H1 (cell line): ENCODE measurements at regions not wholly inside any gene's neighbourhood (a gene's known extent, or its start where the extent isn't known, plus 50 kb on each side); places are given as distances from the start of the nearest gene placed in this dataset.

ENCODE experiments used
- CTCF ChIA-PET: fragments of 300-600 bp; sonication (Branson Sonifier 250); formaldehyde crosslinking; loops from one replicate; lab custom pipeline; 2021; ENCODE audit not compliant: partially characterized antibody; lab: Charles Lee
- POLR2A ChIA-PET: fragments of 300-600 bp; sonication (Branson Sonifier 250); formaldehyde crosslinking; loops from one replicate; lab custom pipeline; 2021; ENCODE audit warnings: inconsistent platforms; ENCODE audit not compliant: partially characterized antibody; lab: Charles Lee
- DNase-seq, 2 experiments: peaks; one replicate each; pipeline versions ENCODE4 v3.0.0 to v3.0.0-alpha.2; 2010 to 2022; ENCODE audit warnings: low spot score in 2 of 2, low read depth in 1 of 2, mixed read lengths in 1 of 2
- FAIRE-seq: peaks from 2 replicates; lab custom pipeline; 2011; peaks lifted over from hg19 to GRCh38; lab: Jason Lieb, UNC
- H2AFZ ChIP-seq: 2 replicates; pipeline ENCODE4 v1.8.1; 2012; ENCODE audit warnings: low read length, inconsistent platforms
- H2AK5ac ChIP-seq: 2 replicates; pipeline ENCODE4 v1.6.1; 2013; ENCODE audit warnings: low read depth, low read length
- H2BK120ac ChIP-seq: replicated peaks from 2 replicates; pipeline ENCODE3; 2013; ENCODE audit warnings: low read depth, low read length, inconsistent platforms
- H2BK12ac ChIP-seq: 2 replicates; pipeline ENCODE4 v1.6.1; 2013; ENCODE audit warnings: low read depth, low read length
- H2BK15ac ChIP-seq: 2 replicates; pipeline ENCODE4 v1.6.1; 2013; ENCODE audit warnings: low read length
- H2BK20ac ChIP-seq: 2 replicates; pipeline ENCODE4 v1.6.1; 2013; ENCODE audit warnings: low read length
- H2BK5ac ChIP-seq: 2 replicates; pipeline ENCODE4 v1.6.1; 2013; ENCODE audit warnings: low read depth, low read length
- H3K14ac ChIP-seq: 2 replicates; pipeline ENCODE4 v1.6.1; 2013; ENCODE audit warnings: inconsistent platforms; ENCODE audit not compliant: insufficient read length
- H3K18ac ChIP-seq: 2 replicates; pipeline ENCODE4 v1.6.1; 2013; ENCODE audit warnings: low read length; ENCODE audit errors: extremely low read depth
- H3K23ac ChIP-seq: 2 replicates; pipeline ENCODE4 v1.6.1; 2013; ENCODE audit warnings: inconsistent platforms; ENCODE audit not compliant: insufficient read length
- H3K23me2 ChIP-seq: 2 replicates; pipeline ENCODE4 v1.6.1; 2013; ENCODE audit warnings: low read depth, low read length
- H3K27ac ChIP-seq: 2 replicates; pipeline ENCODE4 v1.6.1; 2011; ENCODE audit warnings: low read depth, low read length, inconsistent platforms
- H3K27me3 ChIP-seq, 4 experiments: replicated peaks in 1 of 4; 1 replicate in 1 of 4; 2 replicates in 3 of 4; pipeline versions ENCODE4 v1.6.1 to v1.8.1; 2011 to 2013; ENCODE audit warnings: low read length in 3 of 4, mild to moderate bottlenecking in 3 of 4, inconsistent platforms in 2 of 4, mixed read lengths in 2 of 4, moderate library complexity in 1 of 4; ENCODE audit not compliant: control insufficient read depth in 3 of 4, insufficient read depth in 3 of 4; ENCODE audit errors: extremely low read depth in 1 of 4
- H3K36me3 ChIP-seq, 4 experiments: 2 replicates each; pipeline versions ENCODE4 v1.6.1 to v1.8.1; 2011 to 2013; ENCODE audit warnings: mild to moderate bottlenecking in 4 of 4, low read length in 3 of 4, moderate library complexity in 2 of 4, control low read depth in 1 of 4, inconsistent platforms in 1 of 4; ENCODE audit not compliant: insufficient read depth in 4 of 4, control insufficient read depth in 2 of 4
- H3K4ac ChIP-seq: replicated peaks from 2 replicates; pipeline ENCODE3; 2013; ENCODE audit warnings: low read length, low read depth, mixed read lengths, inconsistent platforms; ENCODE audit not compliant: insufficient read length
- H3K4me1 ChIP-seq, 4 experiments: replicated peaks in 1 of 4; 1 replicate in 1 of 4; 2 replicates in 3 of 4; pipeline versions ENCODE4 v1.6.1 to v1.8.1; 2011 to 2013; ENCODE audit warnings: low read length in 3 of 4, inconsistent platforms in 2 of 4, mixed read lengths in 1 of 4; ENCODE audit not compliant: insufficient read depth in 4 of 4, control insufficient read depth in 3 of 4
- H3K4me2 ChIP-seq, 2 experiments: 2 replicates each; pipeline versions ENCODE4 v1.6.1 to v1.8.1; 2011 to 2013; ENCODE audit warnings: low read depth in 2 of 2, low read length in 2 of 2, control low read depth in 1 of 2, inconsistent platforms in 1 of 2, mild to moderate bottlenecking in 1 of 2; ENCODE audit not compliant: insufficient read depth in 1 of 2
- H3K4me3 ChIP-seq, 4 experiments: fragments of 200-600, 300-600 bp in 1 of 4; sonication (generic), shearing (Covaris generic), sonication (Bioruptor Twin) in 1 of 4; 2 replicates each; pipeline versions ENCODE4 v1.5.1 to v1.8.1; 2011 to 2016; ENCODE audit warnings: low read length in 4 of 4, low read depth in 3 of 4, control low read depth in 2 of 4, inconsistent platforms in 2 of 4, mild to moderate bottlenecking in 2 of 4, mixed read lengths in 1 of 4, moderate library complexity in 1 of 4; ENCODE audit not compliant: insufficient read depth in 2 of 4; ENCODE audit errors: extremely low read depth in 1 of 4
- H3K56ac ChIP-seq: replicated peaks from 2 replicates; pipeline ENCODE3; 2013; ENCODE audit warnings: low read depth, mild to moderate bottlenecking, mixed read lengths, low read length, inconsistent platforms; ENCODE audit not compliant: insufficient read length
- H3K79me1 ChIP-seq: 2 replicates; pipeline ENCODE4 v1.6.1; 2013; ENCODE audit warnings: low read depth, low read length, control low read depth
- H3K79me2 ChIP-seq, 2 experiments: 2 replicates each; pipeline versions ENCODE4 v1.6.1 to v1.8.1; 2012 to 2013; ENCODE audit warnings: low read length in 2 of 2, mild to moderate bottlenecking in 2 of 2, inconsistent platforms in 1 of 2; ENCODE audit not compliant: insufficient read depth in 2 of 2, control insufficient read depth in 1 of 2
- H3K9ac ChIP-seq, 4 experiments: replicated peaks in 1 of 4; 1 replicate in 1 of 4; 2 replicates in 3 of 4; pipeline versions ENCODE4 v1.6.1 to v1.8.1; 2011 to 2013; ENCODE audit warnings: low read depth in 3 of 4, low read length in 3 of 4, control low read depth in 2 of 4, mild to moderate bottlenecking in 2 of 4, moderate library complexity in 2 of 4, inconsistent platforms in 1 of 4; ENCODE audit errors: extremely low read depth in 1 of 4
- H3K9me3 ChIP-seq, 2 experiments: 2 replicates each; pipeline versions ENCODE4 v1.6.1 to v1.8.1; 2012 to 2013; ENCODE audit warnings: mild to moderate bottlenecking in 2 of 2, moderate library complexity in 2 of 2, control low read depth in 1 of 2, inconsistent platforms in 1 of 2, low read depth in 1 of 2, low read length in 1 of 2, mixed read lengths in 1 of 2; ENCODE audit not compliant: insufficient read depth in 2 of 2
- H4K20me1 ChIP-seq, 2 experiments: replicated peaks in 1 of 2; 2 replicates each; pipeline versions ENCODE3 to v1.8.1; 2011 to 2013; ENCODE audit warnings: inconsistent platforms in 2 of 2, low read length in 2 of 2, mild to moderate bottlenecking in 1 of 2; ENCODE audit not compliant: insufficient read depth in 2 of 2, control insufficient read depth in 1 of 2
- H4K5ac ChIP-seq: 2 replicates; pipeline ENCODE4 v1.6.1; 2013; ENCODE audit warnings: low read length, low read depth, mixed read lengths, inconsistent platforms; ENCODE audit not compliant: insufficient read length
- H4K8ac ChIP-seq: 2 replicates; pipeline ENCODE4 v1.8.0; 2013; ENCODE audit warnings: mild to moderate bottlenecking, moderate library complexity, low read length, inconsistent platforms; ENCODE audit not compliant: insufficient read depth; ENCODE audit errors: extremely low read depth
- H4K91ac ChIP-seq: replicated peaks from 2 replicates; pipeline ENCODE3; 2013; ENCODE audit warnings: low read length, mixed read lengths, inconsistent platforms; ENCODE audit not compliant: insufficient read length
- EZH2 ChIP-seq: fragments of 200-600 bp; sonication (generic); IDR thresholded peaks from 2 replicates; pipeline ENCODE4 v1.7.1; 2012; ENCODE audit warnings: low read depth, mild to moderate bottlenecking, moderate library complexity, low read length, inconsistent platforms; ENCODE audit not compliant: severe bottlenecking
- JUND ChIP-seq: IDR thresholded peaks from 2 replicates; pipeline ENCODE4 v1.6.1; 2011; ENCODE audit warnings: mild to moderate bottlenecking, improper control_type of control experiment, low read length
- WGBS, 2 experiments: shearing (Covaris generic) in 1 of 2; methylation state at CpG; one replicate each; pipeline versions ENCODE4 v1.1.6 to v1.1.7; 2013 to 2015; ENCODE audit warnings: low lambda C conversion rate in 2 of 2, mixed read lengths in 2 of 2, inconsistent platforms in 1 of 2, low coverage in 1 of 2, missing lambda C conversion rate in 1 of 2; ENCODE audit not compliant: insufficient replicate concordance in 2 of 2, insufficient coverage in 1 of 2, insufficient read length in 1 of 2; ENCODE audit errors: extremely low coverage in 1 of 2, missing lambda C conversion rate in 1 of 2; 5-methylcytosine and 5-hydroxymethylcytosine counted together

GRCh38 chr13:40116008-40116407 lies 460.5 kb downstream of the COG6 start:
- Histone ChIP-seq H3K79me1 (no peaks in the 10 kb centered on the region), H3K56ac (no peak overlapping the region), H3K79me2 (no peaks in the 10 kb centered on the region), H3K23me2 (no peaks in the 10 kb centered on the region), H2BK12ac (no peak overlapping the region), H2BK15ac (no peak overlapping the region), H3K23ac (no peak overlapping the region), H3K4me3 (no peak overlapping the region), H3K4me1 (peaks cover 0 to 3% (median 0%) of the 10 kb centered on the region in 4 experiments; a peak in 1 of 7 replicates), H3K9me3 (peaks cover 0 to 5% of the 10 kb centered on the region in 2 experiments; a peak in 1 of 4 replicates), H2AK5ac (no peak overlapping the region), H3K9ac (no peak overlapping the region), H2BK5ac (no peak overlapping the region), H3K4me2 (no peak overlapping the region), H2AFZ (peak overlapping the region; percentile 15; the same call in 1 of the 2 replicates), H4K5ac (no peak overlapping the region), H3K4ac (no peak overlapping the region), H3K36me3 (no peaks in the 10 kb centered on the region), H4K91ac (no peak overlapping the region), H3K18ac (no peak overlapping the region), H4K20me1 (no peaks in the 10 kb centered on the region), H4K8ac (no peak overlapping the region), H3K27me3 (no peaks in the 10 kb centered on the region), H2BK20ac (no peak overlapping the region), H2BK120ac (no peak overlapping the region), H3K27ac (no peak overlapping the region), H3K14ac (no peak overlapping the region)
- DNase-seq (no peak), FAIRE-seq (peak; percentile 52)
- ChIA-PET POLR2A (no interaction called here), CTCF (no interaction called here)
- WGBS, 2 experiments: 68% methylated on average over 6 of the region's 6 CpGs; no CpG with 5 or more reads in 1 of the 2 experiments
- peak; percentile 61; the same call in 1 of the 2 replicates for TF ChIP-seq JUND
- no peak for TF ChIP-seq EZH2
